Mononuclear cell (primary cell): ENCODE measurements at regions not wholly inside any gene's neighbourhood (a gene's known extent, or its start where the extent isn't known, plus 50 kb on each side); places are given as distances from the start of the nearest gene placed in this dataset.

ENCODE experiments used
- H3K27me3 ChIP-seq: 2 replicates; pipeline ENCODE4 v1.6.0; 2011; ENCODE audit warnings: low read length, control low read depth; ENCODE audit not compliant: insufficient read depth
- H3K4me1 ChIP-seq: 2 replicates; pipeline ENCODE4 v1.5.1; 2011; ENCODE audit warnings: mild to moderate bottlenecking, low read length, control low read depth; ENCODE audit not compliant: insufficient read depth
- H3K4me3 ChIP-seq: 2 replicates; pipeline ENCODE4 v1.5.1; 2011; ENCODE audit warnings: mild to moderate bottlenecking, low read length, moderate library complexity
- H3K9me3 ChIP-seq: 2 replicates; pipeline ENCODE4 v1.5.1; 2011; ENCODE audit warnings: low read depth, mild to moderate bottlenecking, control low read depth, low read length

GRCh38 chr6:140599916-140600315 is 1225.5 kb upstream of the CITED2 start:
- H3K4me1 ChIP-seq: no peaks in the 10 kb centered on the region
- H3K4me3 ChIP-seq: no peak overlapping the region
- H3K27me3 ChIP-seq: no peaks in the 10 kb centered on the region
- no peaks in the 10 kb centered on the region for H3K9me3 ChIP-seq

DNA sequence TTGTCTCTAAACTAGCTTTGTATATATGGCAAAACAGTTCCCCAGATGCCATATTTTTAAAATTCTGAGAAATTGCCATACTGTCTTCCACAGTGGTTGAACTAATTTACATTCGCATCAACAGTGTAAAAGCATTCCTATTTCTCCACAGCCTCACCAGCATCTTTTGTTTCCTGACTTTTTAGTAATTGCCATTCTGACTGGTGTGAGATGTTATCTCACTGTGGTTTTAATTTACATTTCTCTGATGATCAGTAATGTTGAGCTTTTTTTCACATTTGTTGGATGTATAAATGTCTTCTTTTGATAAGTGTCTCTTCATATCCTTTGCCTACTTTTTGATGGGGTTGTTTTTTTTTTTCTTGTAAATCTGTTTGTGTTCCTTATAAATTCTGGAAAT is 1222.7 kb upstream of the CITED2 start:
- no peaks in the 10 kb centered on the region for H3K4me1 ChIP-seq
- no peaks in the 10 kb centered on the region for H3K27me3 ChIP-seq
- H3K9me3 ChIP-seq: no peaks in the 10 kb centered on the region
- H3K4me3 ChIP-seq: no peak overlapping the region

GRCh38 chr6:140594806-140595128 is 1220.3 kb upstream of the CITED2 start:
- H3K4me3 ChIP-seq: no peak overlapping the region
- no peaks in the 10 kb centered on the region for H3K9me3 ChIP-seq
- H3K27me3 ChIP-seq: no peaks in the 10 kb centered on the region
- no peaks in the 10 kb centered on the region for H3K4me1 ChIP-seq

DNA sequence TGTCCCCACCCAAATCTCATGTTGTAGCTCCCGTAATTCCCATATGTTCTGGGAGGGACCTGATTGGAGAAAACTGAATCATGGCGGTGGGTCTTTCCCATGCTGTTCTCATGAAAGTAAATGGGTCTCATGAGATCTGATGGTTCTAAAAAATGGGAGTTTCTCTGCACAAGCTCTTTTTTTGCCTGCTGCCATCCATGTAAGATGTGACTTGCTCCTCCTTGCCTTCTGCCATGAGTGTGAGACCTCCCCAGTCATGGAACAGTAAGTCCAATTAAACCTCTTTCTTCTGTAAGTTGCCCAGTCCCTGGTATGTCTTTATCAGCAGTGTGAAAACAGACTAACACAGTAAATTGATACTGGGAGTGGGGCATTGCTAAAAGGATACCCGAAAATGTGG is 1218.4 kb upstream of the CITED2 start:
- H3K4me1 ChIP-seq: no peaks in the 10 kb centered on the region

DNA sequence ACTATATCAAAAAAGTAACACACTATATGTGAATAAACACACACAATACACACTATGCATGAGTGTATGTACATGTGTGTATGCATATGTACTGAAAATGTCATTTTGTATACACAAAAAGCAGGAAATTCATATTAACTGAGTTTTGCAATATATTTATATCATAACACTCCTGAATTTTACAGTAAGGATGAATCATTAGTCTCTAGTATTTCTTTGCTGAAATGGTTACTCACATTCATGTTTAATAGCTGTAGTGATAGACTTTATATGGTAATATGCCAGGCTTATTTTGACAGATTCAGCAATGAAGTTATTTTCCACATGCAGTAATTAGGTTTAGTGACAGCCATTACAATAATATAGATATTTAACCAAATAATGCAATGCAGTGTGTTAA is 1216.2 kb upstream of the CITED2 start:
- H3K4me1 ChIP-seq: no peaks in the 10 kb centered on the region
- no peaks in the 10 kb centered on the region for H3K9me3 ChIP-seq
- H3K4me3 ChIP-seq: no peak overlapping the region
- H3K27me3 ChIP-seq: no peaks in the 10 kb centered on the region

More for the DNA sequence above, 1218.4 kb upstream of the CITED2 start:
- Histone ChIP-seq H3K9me3 (no peaks in the 10 kb centered on the region), H3K4me3 (no peak overlapping the region), H3K27me3 (no peaks in the 10 kb centered on the region)

- no peaks in the 10 kb centered on the region for H3K4me1 ChIP-seq
- no peaks in the 10 kb centered on the region for H3K9me3 ChIP-seq
- no peak overlapping the region for H3K4me3 ChIP-seq
- no peaks in the 10 kb centered on the region for H3K27me3 ChIP-seq
Measured at GRCh38 chr6:140586426-140587061, 1212.1 kb upstream of the CITED2 start.

- no peak overlapping the region for H3K4me3 ChIP-seq
- H3K9me3 ChIP-seq: no peaks in the 10 kb centered on the region
- no peaks in the 10 kb centered on the region for H3K27me3 ChIP-seq
- no peaks in the 10 kb centered on the region for H3K4me1 ChIP-seq
Measured at GRCh38 chr6:140581601-140582000, 1207.2 kb upstream of the CITED2 start.

- Histone ChIP-seq H3K9me3 (no peaks in the 10 kb centered on the region), H3K4me1 (no peaks in the 10 kb centered on the region), H3K4me3 (no peak overlapping the region), H3K27me3 (no peaks in the 10 kb centered on the region)
Measured at GRCh38 chr6:140579918-140580317, 1205.5 kb upstream of the CITED2 start.

DNA sequence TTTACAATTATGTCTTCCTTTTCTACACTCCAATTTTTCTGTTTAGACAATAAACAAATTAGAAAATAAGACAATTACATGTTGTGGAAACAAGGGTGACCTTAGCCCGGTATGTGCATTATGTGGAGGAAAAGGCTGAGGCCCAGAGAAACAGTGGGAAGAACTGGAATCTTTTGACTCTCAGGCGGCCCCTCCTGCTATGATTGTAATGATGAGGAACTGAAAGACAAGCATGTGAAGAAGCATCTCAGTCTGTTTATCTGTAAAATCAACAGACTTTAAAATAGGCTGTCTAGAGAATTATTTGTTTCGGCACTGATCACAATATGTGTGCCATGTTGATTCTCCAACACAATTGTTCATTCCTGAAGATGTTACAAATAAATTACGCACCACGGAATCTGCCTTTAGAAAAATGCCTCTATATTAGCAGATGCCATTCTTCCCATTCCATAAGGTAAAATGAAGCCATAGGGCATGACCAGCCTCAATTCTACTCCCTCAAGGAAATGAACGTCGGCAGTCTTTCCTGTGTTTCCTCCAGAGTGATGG is 1201.6 kb upstream of the CITED2 start:
- Histone ChIP-seq H3K27me3 (no peaks in the 10 kb centered on the region), H3K4me1 (no peaks in the 10 kb centered on the region), H3K4me3 (no peak overlapping the region), H3K9me3 (no peaks in the 10 kb centered on the region)

- Histone ChIP-seq H3K4me3 (no peak overlapping the region), H3K9me3 (no peaks in the 10 kb centered on the region), H3K4me1 (no peaks in the 10 kb centered on the region), H3K27me3 (no peaks in the 10 kb centered on the region)
Measured at GRCh38 chr6:140572867-140573266, 1198.4 kb upstream of the CITED2 start.

DNA sequence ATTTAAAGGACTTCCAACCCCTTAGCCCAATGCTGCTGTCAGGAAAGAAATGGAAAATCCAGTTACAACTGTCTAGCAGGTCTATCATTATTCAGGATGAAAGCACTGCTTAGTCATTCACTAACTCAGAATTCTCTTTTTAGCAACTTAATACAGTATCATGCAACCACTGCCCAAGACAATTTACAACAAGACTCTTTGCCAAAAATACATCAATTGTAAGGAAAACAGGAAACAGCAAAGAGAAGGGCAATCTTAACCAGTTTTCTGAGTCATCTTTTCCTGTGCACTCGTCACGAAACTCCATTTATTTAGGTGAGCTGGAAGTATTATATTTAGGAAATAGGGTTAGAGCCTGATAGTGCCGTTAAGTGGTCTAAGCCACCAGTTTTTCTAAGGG is 1197.7 kb upstream of the CITED2 start:
- no peaks in the 10 kb centered on the region for H3K9me3 ChIP-seq
- no peaks in the 10 kb centered on the region for H3K27me3 ChIP-seq
- no peaks in the 10 kb centered on the region for H3K4me1 ChIP-seq
- H3K4me3 ChIP-seq: no peak overlapping the region

GRCh38 chr6:140571145-140571544 is 1196.7 kb upstream of the CITED2 start:
- Histone ChIP-seq H3K27me3 (no peaks in the 10 kb centered on the region), H3K9me3 (no peaks in the 10 kb centered on the region), H3K4me1 (no peaks in the 10 kb centered on the region), H3K4me3 (no peak overlapping the region)

DNA sequence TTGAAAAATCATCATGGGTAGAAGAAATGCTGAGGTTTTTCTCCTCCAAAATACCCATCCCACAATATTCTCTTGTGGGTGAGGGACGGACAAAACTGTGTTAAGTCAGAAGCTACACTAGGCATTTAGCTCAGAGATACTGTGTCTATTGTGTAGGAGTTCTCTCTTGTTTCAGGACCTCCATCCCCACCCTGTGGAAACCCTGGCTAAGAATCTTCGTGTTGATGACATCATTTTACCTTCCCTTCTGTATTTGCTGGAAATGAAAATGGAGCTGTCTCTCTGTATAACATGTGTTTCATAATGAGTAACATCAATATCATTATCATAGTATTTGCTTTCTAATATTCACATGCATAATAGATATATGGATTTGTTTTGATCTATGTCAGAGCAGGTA is 1193.0 kb upstream of the CITED2 start:
- Histone ChIP-seq H3K4me1 (no peaks in the 10 kb centered on the region), H3K4me3 (no peak overlapping the region), H3K9me3 (no peaks in the 10 kb centered on the region), H3K27me3 (no peaks in the 10 kb centered on the region)

DNA sequence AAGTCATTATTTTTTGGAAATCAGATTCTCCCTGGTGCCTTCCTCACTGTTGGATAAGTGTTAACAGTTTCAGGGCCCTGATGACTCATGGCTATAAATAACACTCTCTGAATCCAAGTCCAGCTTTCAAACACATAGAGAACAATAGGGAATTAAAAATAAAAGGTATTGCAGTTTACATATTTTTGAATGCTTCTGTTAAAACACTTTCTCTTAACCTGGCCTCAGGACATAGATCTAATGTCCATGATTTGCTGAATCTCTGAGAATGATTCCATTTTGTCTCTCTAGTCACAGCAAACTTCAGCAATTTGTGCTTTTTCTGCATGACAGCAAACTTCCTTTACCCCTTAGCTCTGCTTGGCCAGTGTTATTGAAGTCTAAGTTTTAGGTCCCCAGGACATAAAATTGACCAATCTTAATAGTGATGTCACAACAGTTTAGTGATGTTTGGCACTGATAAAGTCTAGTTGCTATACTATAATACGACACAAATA is 1192.4 kb upstream of the CITED2 start:
- Histone ChIP-seq H3K4me3 (no peak overlapping the region), H3K27me3 (no peaks in the 10 kb centered on the region), H3K9me3 (no peaks in the 10 kb centered on the region), H3K4me1 (no peaks in the 10 kb centered on the region)

DNA sequence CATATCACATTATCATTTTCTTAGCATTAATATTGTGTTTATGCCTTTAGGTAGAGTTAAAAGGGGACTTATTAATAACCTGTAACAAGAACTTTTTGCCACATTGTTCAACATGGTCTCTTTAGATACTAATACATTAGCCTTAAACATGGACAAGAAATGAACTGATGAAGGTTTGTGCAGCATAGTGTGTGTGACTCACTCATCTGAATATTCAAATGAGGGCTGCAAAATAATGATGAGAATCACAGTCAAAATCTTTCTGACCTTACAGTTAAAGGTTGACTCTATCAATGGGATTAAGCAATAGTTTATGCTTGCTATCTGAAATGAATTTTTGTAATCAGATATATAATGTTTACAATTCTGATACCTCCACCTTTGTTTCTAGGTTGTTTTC is 1189.3 kb upstream of the CITED2 start:
- Histone ChIP-seq H3K4me3 (no peak overlapping the region), H3K9me3 (no peaks in the 10 kb centered on the region), H3K4me1 (no peaks in the 10 kb centered on the region), H3K27me3 (no peaks in the 10 kb centered on the region)

DNA sequence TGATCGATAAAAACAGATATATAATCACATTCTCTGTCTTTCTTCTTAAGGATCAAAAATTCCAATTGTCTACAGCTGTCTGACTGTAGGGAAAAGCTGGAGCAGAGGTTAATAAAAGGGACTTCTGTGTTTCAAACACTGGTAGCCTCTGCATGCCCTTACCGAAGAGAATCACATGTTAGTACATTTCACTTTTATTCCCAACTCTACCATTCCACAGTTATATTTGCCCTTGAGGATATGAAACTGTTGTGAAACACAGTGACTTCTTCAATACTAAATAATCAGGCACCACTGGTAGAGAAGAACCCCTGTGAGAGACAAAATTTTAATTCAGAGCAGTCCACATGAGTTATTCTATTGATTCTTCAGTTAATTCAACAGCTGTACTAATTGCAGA is 1187.3 kb upstream of the CITED2 start:
- no peak overlapping the region for H3K4me3 ChIP-seq
- H3K4me1 ChIP-seq: no peaks in the 10 kb centered on the region
- no peaks in the 10 kb centered on the region for H3K9me3 ChIP-seq
- H3K27me3 ChIP-seq: no peaks in the 10 kb centered on the region
